ENCODE measurements at regions not wholly inside any gene's neighbourhood (a gene's known extent, or its start where the extent isn't known, plus 50 kb on each side); places are given as distances from the start of the nearest gene placed in this dataset.

DNA sequence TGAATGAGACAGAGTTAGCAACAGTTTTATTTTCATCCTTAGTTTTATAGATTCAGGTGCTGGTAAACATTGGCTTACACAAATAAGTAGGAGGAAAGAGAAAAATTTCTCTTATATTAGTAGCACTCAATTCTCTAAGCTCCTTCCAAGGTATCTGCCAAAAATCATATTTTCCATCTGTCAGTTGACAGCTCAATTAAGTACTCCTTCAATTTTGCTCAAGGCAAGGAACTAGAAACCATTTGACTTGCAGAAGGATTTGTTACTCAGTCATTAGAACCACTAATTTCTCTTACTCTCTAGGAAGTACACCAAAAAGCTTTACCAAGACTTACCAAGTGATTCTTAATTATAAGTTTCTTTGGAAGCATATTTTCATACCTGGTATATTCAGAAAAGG, 101.4 kb upstream of the ATP8B1 start:
- dilution Hi-C loops (cut with MboI; ENCODE audit: extremely low pct_ligation_motif_present, low sequenced_read_pairs), result no loop called here
- DNase-seq (ENCODE audit: low read depth, low spot score) (no peak), FAIRE-seq (no peak)
- Histone ChIP-seq H3K79me2 (ENCODE audit: control insufficient read depth, insufficient read depth, low read length) (no peaks in the 10 kb centered on the region), H3K9me3 (ENCODE audit: control insufficient read depth, low read depth, low read length) (no peaks in the 10 kb centered on the region), H2AFZ (ENCODE audit: control insufficient read depth, low read length) (peak overlapping the region; percentile 36), H3K4me2 (ENCODE audit: control insufficient read depth, extremely low read depth, insufficient read depth, low read depth, low read length) (no peak overlapping the region), H4K20me1 (ENCODE audit: control insufficient read depth, extremely low read depth, insufficient read depth, low read length) (no peaks in the 10 kb centered on the region), H3K9ac (ENCODE audit: control insufficient read depth, extremely low read depth, insufficient read depth, low read length) (no peak overlapping the region), H3K4me1 (ENCODE audit: control insufficient read depth, extremely low read depth, insufficient read depth, low read length) (peaks cover 25% of the 10 kb centered on the region), H3K4me3 (ENCODE audit: control insufficient read depth in 2 of 3, extremely low read depth in 1 of 3, insufficient read depth in 2 of 3, low read depth in 1 of 3, low read length in 3 of 3) (no peak overlapping the region), H3K36me3 (ENCODE audit: control insufficient read depth in 2 of 2, extremely low read depth in 1 of 2, insufficient read depth in 2 of 2, low read length in 2 of 2) (no peaks in the 10 kb centered on the region), H3K27me3 (ENCODE audit: control insufficient read depth, extremely low read depth, insufficient read depth, low read length) (no peaks in the 10 kb centered on the region), H3K27ac (ENCODE audit: control insufficient read depth, insufficient read depth, low read length) (no peak overlapping the region), H3K9me1 (ENCODE audit: control insufficient read depth, extremely low read depth, insufficient read depth, low read length) (no peaks in the 10 kb centered on the region)
- TF ChIP-seq, protein P1, sequence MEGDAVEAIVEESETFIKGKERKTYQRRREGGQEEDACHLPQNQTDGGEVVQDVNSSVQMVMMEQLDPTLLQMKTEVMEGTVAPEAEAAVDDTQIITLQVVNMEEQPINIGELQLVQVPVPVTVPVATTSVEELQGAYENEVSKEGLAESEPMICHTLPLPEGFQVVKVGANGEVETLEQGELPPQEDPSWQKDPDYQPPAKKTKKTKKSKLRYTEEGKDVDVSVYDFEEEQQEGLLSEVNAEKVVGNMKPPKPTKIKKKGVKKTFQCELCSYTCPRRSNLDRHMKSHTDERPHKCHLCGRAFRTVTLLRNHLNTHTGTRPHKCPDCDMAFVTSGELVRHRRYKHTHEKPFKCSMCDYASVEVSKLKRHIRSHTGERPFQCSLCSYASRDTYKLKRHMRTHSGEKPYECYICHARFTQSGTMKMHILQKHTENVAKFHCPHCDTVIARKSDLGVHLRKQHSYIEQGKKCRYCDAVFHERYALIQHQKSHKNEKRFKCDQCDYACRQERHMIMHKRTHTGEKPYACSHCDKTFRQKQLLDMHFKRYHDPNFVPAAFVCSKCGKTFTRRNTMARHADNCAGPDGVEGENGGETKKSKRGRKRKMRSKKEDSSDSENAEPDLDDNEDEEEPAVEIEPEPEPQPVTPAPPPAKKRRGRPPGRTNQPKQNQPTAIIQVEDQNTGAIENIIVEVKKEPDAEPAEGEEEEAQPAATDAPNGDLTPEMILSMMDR (optimal IDR thresholded peaks at IDR 0.05 in 1 of 3, IDR thresholded peaks at IDR 0.05 in 1 of 3, conservative IDR thresholded peaks at IDR 0.05 in 1 of 3; ENCODE audit: extremely low read depth in 1 of 3, insufficient read depth in 2 of 3, low read length in 3 of 3), result no peak
- no peak for TF ChIP-seq EZH2 (IDR thresholded peaks at IDR 0.05; ENCODE audit: low read length)

GRCh38 chr18:57902721-57903120, 99.6 kb upstream of the ATP8B1 start:
- no peak overlapping the region for H3K9ac ChIP-seq (ENCODE audit: control insufficient read depth, extremely low read depth, insufficient read depth, low read length)
- H4K20me1 ChIP-seq (ENCODE audit: control insufficient read depth, extremely low read depth, insufficient read depth, low read length), result no peaks in the 10 kb centered on the region
- dilution Hi-C loops (cut with MboI; ENCODE audit: extremely low pct_ligation_motif_present, low sequenced_read_pairs), result no loop called here
- no peak overlapping the region for H3K4me2 ChIP-seq (ENCODE audit: control insufficient read depth, extremely low read depth, insufficient read depth, low read depth, low read length)
- no peak overlapping the region for H3K4me3 ChIP-seq (ENCODE audit: control insufficient read depth in 2 of 3, extremely low read depth in 1 of 3, insufficient read depth in 2 of 3, low read depth in 1 of 3, low read length in 3 of 3)
- no peak for TF ChIP-seq EZH2 (IDR thresholded peaks at IDR 0.05; ENCODE audit: low read length)
- TF ChIP-seq, protein P1 (optimal IDR thresholded peaks at IDR 0.05 in 1 of 3, IDR thresholded peaks at IDR 0.05 in 1 of 3, conservative IDR thresholded peaks at IDR 0.05 in 1 of 3; ENCODE audit: extremely low read depth in 1 of 3, insufficient read depth in 2 of 3, low read length in 3 of 3), result no peak
- DNase-seq (ENCODE audit: low read depth, low spot score), result no peak
- H2AFZ ChIP-seq (ENCODE audit: control insufficient read depth, low read length), result no peak overlapping the region
- no peaks in the 10 kb centered on the region for H3K9me1 ChIP-seq (ENCODE audit: control insufficient read depth, extremely low read depth, insufficient read depth, low read length)
- H3K79me2 ChIP-seq (ENCODE audit: control insufficient read depth, insufficient read depth, low read length), result no peaks in the 10 kb centered on the region
- H3K27ac ChIP-seq (ENCODE audit: control insufficient read depth, insufficient read depth, low read length), result peak overlapping the region; percentile 64
- peaks cover 20% of the 10 kb centered on the region for H3K4me1 ChIP-seq (ENCODE audit: control insufficient read depth, extremely low read depth, insufficient read depth, low read length)
- no peaks in the 10 kb centered on the region for H3K27me3 ChIP-seq (ENCODE audit: control insufficient read depth, extremely low read depth, insufficient read depth, low read length)
- H3K36me3 ChIP-seq (ENCODE audit: control insufficient read depth in 2 of 2, extremely low read depth in 1 of 2, insufficient read depth in 2 of 2, low read length in 2 of 2), result no peaks in the 10 kb centered on the region
- no peaks in the 10 kb centered on the region for H3K9me3 ChIP-seq (ENCODE audit: control insufficient read depth, low read depth, low read length)
- FAIRE-seq, result peak; percentile 66

Data from keratinocyte (primary cell).